OCI-LY7 (cell line): ENCODE measurements at regions not wholly inside any gene's neighbourhood (a gene's known extent, or its start where the extent isn't known, plus 50 kb on each side); places are given as distances from the start of the nearest gene placed in this dataset.

Experiments
- BruUV-seq: library from RNA; stranded (reverse); fragments of 400-500 nt; replicated peaks from 2 replicates; lab custom pipeline; 2021; lab: Mats Ljungman, UMichigan
- CTCF ChIA-PET: fragments of 300-600 bp; sonication (Branson Sonifier 250); formaldehyde crosslinking; loops from one replicate; lab custom pipeline; 2022; ENCODE audit warnings: antibody characterized with exemption; ENCODE audit not compliant: unreplicated experiment; lab: Charles Lee
- POLR2A ChIA-PET: fragments of 300-600 bp; sonication (Branson Sonifier 250); formaldehyde crosslinking; loops from one replicate; lab custom pipeline; 2022; ENCODE audit warnings: antibody characterized with exemption; lab: Charles Lee
- DNase-seq: peaks from one replicate; pipeline ENCODE4 v3.0.0-alpha.2; 2015; ENCODE audit warnings: low spot score
- H2AFZ ChIP-seq: fragments of 200-600 bp; sonication (generic), shearing (Covaris generic); 2 replicates; pipeline ENCODE4 v1.6.1; 2014; ENCODE audit warnings: mild to moderate bottlenecking, antibody characterized with exemption, low read length, moderate library complexity
- H3K27ac ChIP-seq: fragments of 200-600 bp; sonication (generic); 2 replicates; pipeline ENCODE4 v1.5.1; 2014; ENCODE audit warnings: mixed run types, low read depth, mild to moderate bottlenecking, moderate library complexity, low read length, inconsistent platforms; ENCODE audit not compliant: poor library complexity, severe bottlenecking
- H3K36me3 ChIP-seq: fragments of 200-600 bp; sonication (generic); 2 replicates; pipeline ENCODE4 v1.6.1; 2014; ENCODE audit warnings: mild to moderate bottlenecking, antibody characterized with exemption, low read length, moderate library complexity, mixed read lengths; ENCODE audit not compliant: insufficient read depth
- H3K4me1 ChIP-seq: fragments of 200-600 bp; sonication (generic); 2 replicates; pipeline ENCODE4 v1.5.1; 2014; ENCODE audit warnings: mild to moderate bottlenecking, low read length; ENCODE audit not compliant: insufficient read depth, poor library complexity, severe bottlenecking
- H3K4me2 ChIP-seq: fragments of 200-600 bp; sonication (generic); 2 replicates; pipeline ENCODE4 v1.6.1; 2014; ENCODE audit warnings: mild to moderate bottlenecking, low read length
- H3K4me3 ChIP-seq: fragments of 200-600 bp; sonication (generic); 2 replicates; pipeline ENCODE4 v1.5.1; 2014; ENCODE audit warnings: mild to moderate bottlenecking, low read depth, low read length; ENCODE audit not compliant: poor library complexity, severe bottlenecking
- H3K79me2 ChIP-seq: fragments of 200-600 bp; sonication (generic); 2 replicates; pipeline ENCODE4 v1.6.1; 2016; ENCODE audit warnings: low read depth, mild to moderate bottlenecking, low read length, moderate library complexity, mixed read lengths; ENCODE audit not compliant: insufficient read depth
- H3K9me2 ChIP-seq: fragments of 200-600 bp; sonication (generic); 2 replicates; pipeline ENCODE4 v1.6.1; 2016; ENCODE audit warnings: mild to moderate bottlenecking, low read length, mixed read lengths; ENCODE audit not compliant: insufficient read depth
- H3K9me3 ChIP-seq: fragments of 200-600 bp; sonication (generic); 2 replicates; pipeline ENCODE4 v1.6.1; 2014; ENCODE audit warnings: mild to moderate bottlenecking, mixed run types, low read length, mixed read lengths
- H4K20me1 ChIP-seq: fragments of 200-600 bp; sonication (generic); 2 replicates; pipeline ENCODE4 v1.6.1; 2014; ENCODE audit warnings: mild to moderate bottlenecking, antibody characterized with exemption, low read length, moderate library complexity, mixed read lengths; ENCODE audit not compliant: insufficient read depth
- EZH2phosphoT487 ChIP-seq: fragments of 200-600 bp; sonication (generic); IDR thresholded peaks from 2 replicates; pipeline ENCODE4 v1.6.1; 2018; ENCODE audit warnings: low read depth, borderline replicate concordance, mild to moderate bottlenecking, mixed run types, antibody characterized with exemption, low read length, moderate library complexity, mixed read lengths
- intact Hi-C: fragments of 100-400 bp; cut with micrococcal nuclease; formaldehyde crosslinking; loops from one replicate; pipeline ENCODE4 v1.10.0; 2022; ENCODE audit not compliant: unreplicated experiment
- TF ChIP-seq, protein P1 (sequence below): fragments of 200-600 bp; sonication (generic); conservative IDR thresholded peaks from 2 replicates; pipeline ENCODE4 v1.5.1; 2014; ENCODE audit warnings: mild to moderate bottlenecking, antibody characterized with exemption, low read length, moderate library complexity, mixed read lengths

DNA sequence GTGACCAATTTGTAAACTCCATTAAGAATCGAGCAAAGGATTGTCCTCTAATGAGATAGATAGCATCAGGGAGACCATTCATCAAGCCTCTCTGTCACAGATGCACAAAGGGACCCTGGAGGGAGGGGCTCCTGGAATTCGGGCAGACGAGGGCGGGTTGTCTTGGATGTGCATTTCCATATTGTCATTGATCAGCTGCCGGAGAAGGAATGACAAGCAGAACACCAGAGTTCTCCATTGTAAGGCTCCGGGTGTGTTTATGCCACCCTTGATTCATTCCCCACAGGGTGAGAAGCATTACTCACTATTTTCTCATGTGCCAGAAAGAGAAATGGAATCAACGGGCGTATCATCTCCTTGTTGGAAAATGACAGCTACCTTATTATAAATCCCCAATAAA, 167.5 kb downstream of the EBLN2 start:
- Histone ChIP-seq H3K4me2 (no peak overlapping the region), H2AFZ (no peak overlapping the region), H3K4me3 (no peak overlapping the region), H3K36me3 (no peaks in the 10 kb centered on the region), H3K9me2 (no peaks in the 10 kb centered on the region), H4K20me1 (no peaks in the 10 kb centered on the region), H3K79me2 (no peaks in the 10 kb centered on the region), H3K9me3 (no peaks in the 10 kb centered on the region), H3K27ac (no peak overlapping the region), H3K4me1 (no peaks in the 10 kb centered on the region)
- TF ChIP-seq EZH2phosphoT487 = no peak
- TF ChIP-seq, protein P1, sequence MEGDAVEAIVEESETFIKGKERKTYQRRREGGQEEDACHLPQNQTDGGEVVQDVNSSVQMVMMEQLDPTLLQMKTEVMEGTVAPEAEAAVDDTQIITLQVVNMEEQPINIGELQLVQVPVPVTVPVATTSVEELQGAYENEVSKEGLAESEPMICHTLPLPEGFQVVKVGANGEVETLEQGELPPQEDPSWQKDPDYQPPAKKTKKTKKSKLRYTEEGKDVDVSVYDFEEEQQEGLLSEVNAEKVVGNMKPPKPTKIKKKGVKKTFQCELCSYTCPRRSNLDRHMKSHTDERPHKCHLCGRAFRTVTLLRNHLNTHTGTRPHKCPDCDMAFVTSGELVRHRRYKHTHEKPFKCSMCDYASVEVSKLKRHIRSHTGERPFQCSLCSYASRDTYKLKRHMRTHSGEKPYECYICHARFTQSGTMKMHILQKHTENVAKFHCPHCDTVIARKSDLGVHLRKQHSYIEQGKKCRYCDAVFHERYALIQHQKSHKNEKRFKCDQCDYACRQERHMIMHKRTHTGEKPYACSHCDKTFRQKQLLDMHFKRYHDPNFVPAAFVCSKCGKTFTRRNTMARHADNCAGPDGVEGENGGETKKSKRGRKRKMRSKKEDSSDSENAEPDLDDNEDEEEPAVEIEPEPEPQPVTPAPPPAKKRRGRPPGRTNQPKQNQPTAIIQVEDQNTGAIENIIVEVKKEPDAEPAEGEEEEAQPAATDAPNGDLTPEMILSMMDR = no peak
- ChIA-PET CTCF (no interaction called here), POLR2A (interaction anchor here (0.8 kb wide), 1 partner anchor 191 kb away, joined by 3 read pairs; no protein-coding TSS in a partner anchor)
- intact Hi-C loops = no loop called here
- DNase-seq = no peak
- no TSS peak for BruUV-seq

DNA sequence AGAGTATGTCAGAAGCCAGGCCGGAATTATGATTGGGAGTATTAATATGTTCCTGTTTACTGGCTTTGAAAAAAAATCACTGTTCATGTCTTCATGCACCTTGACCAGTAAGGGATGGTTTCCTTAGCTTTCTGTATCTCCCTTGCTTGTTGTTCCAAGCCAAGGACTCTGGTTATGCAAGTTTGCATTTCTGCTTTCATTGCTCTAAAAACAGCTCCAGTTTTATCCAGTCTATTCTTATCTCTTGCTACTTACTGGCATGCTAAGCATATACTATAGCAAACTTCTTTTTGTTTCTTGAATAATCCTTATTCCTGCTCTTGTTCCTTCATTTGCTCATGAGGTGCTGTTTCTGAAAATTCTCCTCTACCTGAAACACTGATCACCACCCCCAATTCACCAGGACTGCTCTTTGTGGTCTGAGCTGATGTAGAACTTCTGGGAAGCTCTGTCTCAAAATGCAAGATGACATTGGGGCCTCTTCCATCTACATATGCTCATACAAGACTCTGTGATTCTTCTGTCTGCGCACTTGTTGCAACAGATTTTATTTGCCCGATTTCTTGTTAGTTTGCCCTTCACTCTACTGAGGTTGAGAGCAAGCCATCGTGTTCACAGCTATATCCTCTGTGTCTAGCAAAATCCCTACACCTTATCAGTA, 173.0 kb downstream of the EBLN2 start:
- H3K36me3 ChIP-seq = no peaks in the 10 kb centered on the region

GRCh38 chr3:73235768-73236167, 174.3 kb downstream of the EBLN2 start:
- CTCF ChIA-PET = no interaction called here
- H4K20me1 ChIP-seq = no peaks in the 10 kb centered on the region
- no peaks in the 10 kb centered on the region for H3K9me2 ChIP-seq
- no peak for DNase-seq
- TF ChIP-seq EZH2phosphoT487 = no peak
- TF ChIP-seq, protein P1 = no peak
- no peak overlapping the region for H3K4me3 ChIP-seq
- no peaks in the 10 kb centered on the region for H3K4me1 ChIP-seq
- H2AFZ ChIP-seq = no peak overlapping the region
- intact Hi-C loops = no loop called here
- no peaks in the 10 kb centered on the region for H3K36me3 ChIP-seq
- no peak overlapping the region for H3K4me2 ChIP-seq
- no peak overlapping the region for H3K27ac ChIP-seq
- no peaks in the 10 kb centered on the region for H3K9me3 ChIP-seq
- POLR2A ChIA-PET = interaction anchor here (0.6 kb wide), 1 partner anchor 326 kb away, joined by 3 read pairs; no protein-coding TSS in a partner anchor
- no TSS peak for BruUV-seq
- no peaks in the 10 kb centered on the region for H3K79me2 ChIP-seq

More for the DNA sequence above, 173.0 kb downstream of the EBLN2 start:
- Histone ChIP-seq H2AFZ (no peak overlapping the region), H3K79me2 (no peaks in the 10 kb centered on the region), H3K9me2 (no peaks in the 10 kb centered on the region), H3K4me1 (no peaks in the 10 kb centered on the region), H3K27ac (no peak overlapping the region), H3K4me3 (no peak overlapping the region), H3K9me3 (no peaks in the 10 kb centered on the region), H3K4me2 (no peak overlapping the region), H4K20me1 (no peaks in the 10 kb centered on the region)
- ChIA-PET CTCF (no interaction called here), POLR2A (interaction anchor here (0.6 to 0.9 kb wide), 3 partner anchors 49 to 389 kb away, joined by 3 to 4 read pairs (median 3); no protein-coding TSS in a partner anchor)
- BruUV-seq = no TSS peak
- no peak for TF ChIP-seq EZH2phosphoT487
- TF ChIP-seq, protein P1 = no peak
- no peak for DNase-seq
- intact Hi-C loops = no loop called here
